ENCODE measurements at regions not wholly inside any gene's neighbourhood (a gene's known extent, or its start where the extent isn't known, plus 50 kb on each side); places are given as distances from the start of the nearest gene placed in this dataset.
"Not testable (repeated sequence)": the region's sequence is repeated elsewhere in the genome, so short reads cannot be mapped to it uniquely, and the experiment has no call there.

DNA sequence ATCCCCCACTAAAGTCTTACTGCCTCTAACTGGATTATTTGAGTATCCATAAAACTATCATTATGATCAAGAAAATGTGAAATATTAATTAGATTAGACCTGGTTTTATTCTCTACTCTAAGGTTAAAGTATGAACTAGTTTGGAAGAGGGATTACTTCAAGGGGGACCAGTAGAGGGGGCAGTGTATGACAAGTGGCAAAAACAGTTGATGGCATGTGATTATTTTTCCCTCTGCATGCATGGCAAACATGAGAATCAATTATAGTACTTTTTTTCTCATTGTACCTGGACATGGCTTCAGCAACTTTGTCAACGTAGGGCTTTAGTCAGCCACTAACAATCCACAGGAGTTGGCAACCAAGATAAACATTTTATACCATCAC lies 145.0 kb upstream of the SLC38A2 start:
- TF ChIP-seq, protein P1, sequence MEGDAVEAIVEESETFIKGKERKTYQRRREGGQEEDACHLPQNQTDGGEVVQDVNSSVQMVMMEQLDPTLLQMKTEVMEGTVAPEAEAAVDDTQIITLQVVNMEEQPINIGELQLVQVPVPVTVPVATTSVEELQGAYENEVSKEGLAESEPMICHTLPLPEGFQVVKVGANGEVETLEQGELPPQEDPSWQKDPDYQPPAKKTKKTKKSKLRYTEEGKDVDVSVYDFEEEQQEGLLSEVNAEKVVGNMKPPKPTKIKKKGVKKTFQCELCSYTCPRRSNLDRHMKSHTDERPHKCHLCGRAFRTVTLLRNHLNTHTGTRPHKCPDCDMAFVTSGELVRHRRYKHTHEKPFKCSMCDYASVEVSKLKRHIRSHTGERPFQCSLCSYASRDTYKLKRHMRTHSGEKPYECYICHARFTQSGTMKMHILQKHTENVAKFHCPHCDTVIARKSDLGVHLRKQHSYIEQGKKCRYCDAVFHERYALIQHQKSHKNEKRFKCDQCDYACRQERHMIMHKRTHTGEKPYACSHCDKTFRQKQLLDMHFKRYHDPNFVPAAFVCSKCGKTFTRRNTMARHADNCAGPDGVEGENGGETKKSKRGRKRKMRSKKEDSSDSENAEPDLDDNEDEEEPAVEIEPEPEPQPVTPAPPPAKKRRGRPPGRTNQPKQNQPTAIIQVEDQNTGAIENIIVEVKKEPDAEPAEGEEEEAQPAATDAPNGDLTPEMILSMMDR (IDR thresholded peaks at IDR 0.05; ENCODE audit: unreplicated experiment) = no peak
- peaks cover 7% of the 10 kb centered on the region for H3K9me3 Mint-ChIP-seq (ENCODE audit: low read depth)

DNA sequence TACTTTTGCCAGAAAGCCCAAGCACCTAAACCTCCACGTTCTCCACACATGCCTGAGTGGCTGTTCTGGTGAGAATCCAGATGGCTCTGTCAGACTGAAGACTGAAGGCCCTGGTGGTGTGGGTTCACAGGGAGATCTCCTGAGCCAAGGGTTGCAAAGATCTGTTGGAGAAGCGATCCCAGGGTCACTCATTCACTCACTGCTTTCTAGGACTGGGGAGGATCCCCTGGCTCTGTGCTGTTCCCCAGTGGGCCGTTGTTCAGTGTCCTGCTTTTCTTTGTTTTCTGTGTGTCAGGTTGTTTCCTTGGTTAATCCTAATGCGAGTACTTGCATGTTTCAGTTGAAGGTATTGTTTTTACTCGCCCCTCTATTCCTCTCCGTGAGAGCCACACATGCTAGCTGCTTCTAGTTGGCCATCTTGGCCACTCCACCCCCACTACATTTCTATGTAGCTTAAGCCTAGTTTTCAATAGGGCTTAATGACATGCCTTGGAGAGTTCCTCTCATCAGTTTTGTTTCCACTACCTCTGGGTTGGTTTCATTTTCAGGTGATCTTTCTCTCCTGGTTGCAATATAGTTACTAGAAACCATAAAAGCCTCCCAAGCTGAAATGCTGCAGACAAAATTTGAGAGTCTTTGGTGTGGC lies 144.5 kb upstream of the SLC38A2 start:
- TF ChIP-seq, protein P1 (IDR thresholded peaks at IDR 0.05; ENCODE audit: unreplicated experiment) = no peak
- Mint-ChIP-seq H3K9me3 (ENCODE audit: low read depth) (peaks cover 11% of the 10 kb centered on the region), H3K4me1 (ENCODE audit: low read depth) (peaks cover 30% of the 10 kb centered on the region), H3K27me3 (no peaks in the 10 kb centered on the region), H3K4me3 (ENCODE audit: low read depth) (no peak overlapping the region), H3K27ac (no peak overlapping the region), H3K36me3 (ENCODE audit: insufficient read depth) (no peaks in the 10 kb centered on the region)
- DNase-seq (ENCODE audit: low spot score, unreplicated experiment) = no peak

More for the DNA sequence above, 145.0 kb upstream of the SLC38A2 start:
- Mint-ChIP-seq H3K4me3 (ENCODE audit: low read depth) (no peak overlapping the region), H3K27me3 (no peaks in the 10 kb centered on the region), H3K4me1 (ENCODE audit: low read depth) (peaks cover 27% of the 10 kb centered on the region), H3K27ac (no peak overlapping the region), H3K36me3 (ENCODE audit: insufficient read depth) (no peaks in the 10 kb centered on the region)
- DNase-seq (ENCODE audit: low spot score, unreplicated experiment) = no peak

DNA sequence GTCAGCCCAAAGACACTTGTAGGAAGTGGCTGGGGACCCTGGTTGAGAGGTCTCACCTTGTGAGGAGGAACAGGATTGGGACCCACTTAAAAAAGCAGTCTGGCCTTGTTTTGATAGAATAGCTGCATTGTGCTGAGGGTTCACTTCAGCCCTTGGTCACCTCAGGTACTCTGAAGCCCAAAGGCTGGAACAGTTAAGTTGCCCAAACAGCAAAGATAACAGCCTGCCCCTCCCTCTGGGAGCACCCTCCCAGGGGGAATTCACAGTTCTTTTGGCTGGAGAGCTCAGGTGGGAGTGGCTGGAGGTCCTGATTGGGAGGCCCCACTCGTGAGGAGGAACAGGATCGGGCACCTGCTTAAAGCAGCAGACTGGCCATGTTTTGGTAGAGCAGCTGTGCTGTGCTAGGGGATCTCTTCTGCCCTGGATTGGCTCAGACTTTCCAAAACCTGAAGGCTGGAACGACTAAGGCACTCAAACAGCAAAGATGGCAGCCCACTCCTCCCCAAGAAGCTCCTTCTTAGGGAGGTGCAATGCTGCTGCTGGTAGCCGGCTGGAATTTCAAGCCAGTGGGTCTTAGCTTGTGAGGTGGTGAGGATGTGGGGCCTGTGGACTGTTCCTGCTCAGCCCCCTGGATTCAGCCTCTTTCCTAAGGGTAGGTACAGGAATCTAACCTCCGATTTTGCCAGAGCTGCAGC lies 143.8 kb upstream of the SLC38A2 start:
- no peak overlapping the region for H3K4me3 Mint-ChIP-seq (ENCODE audit: low read depth)
- peaks cover 30% of the 10 kb centered on the region for H3K4me1 Mint-ChIP-seq (ENCODE audit: low read depth)
- no peak for DNase-seq (ENCODE audit: low spot score, unreplicated experiment)
- peaks cover 14% of the 10 kb centered on the region for H3K9me3 Mint-ChIP-seq (ENCODE audit: low read depth)
- peaks cover 2% of the 10 kb centered on the region for H3K36me3 Mint-ChIP-seq (ENCODE audit: insufficient read depth)
- H3K27ac Mint-ChIP-seq = no peak overlapping the region
- no peaks in the 10 kb centered on the region for H3K27me3 Mint-ChIP-seq
- TF ChIP-seq, protein P1 (IDR thresholded peaks at IDR 0.05; ENCODE audit: unreplicated experiment) = no peak

- H3K27ac Mint-ChIP-seq = no peak overlapping the region
- DNase-seq (ENCODE audit: low spot score, unreplicated experiment) = no peak
- TF ChIP-seq, protein P1 (IDR thresholded peaks at IDR 0.05; ENCODE audit: unreplicated experiment) = no peak
- no peaks in the 10 kb centered on the region for H3K27me3 Mint-ChIP-seq
- peaks cover 30% of the 10 kb centered on the region for H3K4me1 Mint-ChIP-seq (ENCODE audit: low read depth)
- H3K9me3 Mint-ChIP-seq (ENCODE audit: low read depth) = peaks cover 18% of the 10 kb centered on the region
- peaks cover 3% of the 10 kb centered on the region for H3K36me3 Mint-ChIP-seq (ENCODE audit: insufficient read depth)
- no peak overlapping the region for H3K4me3 Mint-ChIP-seq (ENCODE audit: low read depth)
Measured at GRCh38 chr12:46515829-46516228, 143.3 kb upstream of the SLC38A2 start.

GRCh38 chr12:46514886-46515285 lies 142.3 kb upstream of the SLC38A2 start:
- DNase-seq (ENCODE audit: low spot score, unreplicated experiment) = no peak
- Mint-ChIP-seq H3K36me3 (ENCODE audit: insufficient read depth) (peaks cover 3% of the 10 kb centered on the region), H3K4me1 (ENCODE audit: low read depth) (peaks cover 30% of the 10 kb centered on the region), H3K27ac (no peak overlapping the region), H3K9me3 (ENCODE audit: low read depth) (peaks cover 26% of the 10 kb centered on the region), H3K27me3 (no peaks in the 10 kb centered on the region), H3K4me3 (ENCODE audit: low read depth) (no peak overlapping the region)
- TF ChIP-seq, protein P1 (IDR thresholded peaks at IDR 0.05; ENCODE audit: unreplicated experiment) = no peak

GRCh38 chr12:46510257-46510656 lies 137.7 kb upstream of the SLC38A2 start:
- not testable (repeated sequence) for H3K4me3 Mint-ChIP-seq (ENCODE audit: low read depth); H3K27ac Mint-ChIP-seq; H3K36me3 Mint-ChIP-seq (ENCODE audit: insufficient read depth); DNase-seq (ENCODE audit: low spot score, unreplicated experiment); H3K27me3 Mint-ChIP-seq
- peaks cover 48% of the 10 kb centered on the region for H3K9me3 Mint-ChIP-seq (ENCODE audit: low read depth)
- peaks cover 13% of the 10 kb centered on the region for H3K4me1 Mint-ChIP-seq (ENCODE audit: low read depth)

Data from progenitor cell of endocrine pancreas (in vitro differentiated cells).